Fibroblast of skin of scalp (primary cell): ENCODE measurements at regions not wholly inside any gene's neighbourhood (a gene's known extent, or its start where the extent isn't known, plus 50 kb on each side); places are given as distances from the start of the nearest gene placed in this dataset.
"Not testable (repeated sequence)": the region's sequence is repeated elsewhere in the genome, so short reads cannot be mapped to it uniquely, and the experiment has no call there.

ENCODE experiments used
- DNase-seq: peaks from one replicate; pipeline ENCODE4 v3.0.0-alpha.2; 2013

GRCh38 chr9:78172610-78173009, 63.3 kb upstream of the CEP78 start:
- not testable (repeated sequence) for DNase-seq

- no peak for DNase-seq
These were observed 64.2 kb upstream of the CEP78 start for GRCh38 chr9:78171651-78172050.

- DNase-seq, result no peak
These were observed 66.8 kb upstream of the CEP78 start for GRCh38 chr9:78169125-78169524.

GRCh38 chr9:78167356-78167755, 68.5 kb upstream of the CEP78 start:
- no peak for DNase-seq

- no peak for DNase-seq
These were observed 72.0 kb upstream of the CEP78 start for GRCh38 chr9:78163834-78164233.

GRCh38 chr9:78158286-78158685, 77.6 kb upstream of the CEP78 start:
- DNase-seq, result no peak

- DNase-seq, result no peak
These were observed 84.9 kb upstream of the CEP78 start for GRCh38 chr9:78150983-78151356.

- no peak for DNase-seq
These were observed 85.4 kb upstream of the CEP78 start for GRCh38 chr9:78150312-78150982.

- no peak for DNase-seq
These were observed 86.1 kb upstream of the CEP78 start for GRCh38 chr9:78149702-78150291.

GRCh38 chr9:78146241-78146640, 89.6 kb upstream of the CEP78 start:
- no peak for DNase-seq

GRCh38 chr9:78144663-78145377, 91.1 kb upstream of the CEP78 start:
- no peak for DNase-seq

GRCh38 chr9:78144008-78144381, 91.9 kb upstream of the CEP78 start:
- no peak for DNase-seq

GRCh38 chr9:78143281-78144007, 92.4 kb upstream of the CEP78 start:
- DNase-seq, result no peak

GRCh38 chr9:78142264-78142663, 93.6 kb upstream of the CEP78 start:
- DNase-seq, result not testable (repeated sequence)

- DNase-seq, result no peak
These were observed 102.1 kb upstream of the CEP78 start for GRCh38 chr9:78133751-78134150.

GRCh38 chr9:78132701-78133058, 101.1 kb upstream of the GNAQ start:
- no peak for DNase-seq

GRCh38 chr9:78131969-78132700, 100.5 kb upstream of the GNAQ start:
- peak; percentile 12 for DNase-seq

GRCh38 chr9:78130853-78131252, 99.2 kb upstream of the GNAQ start:
- DNase-seq, result no peak

- DNase-seq, result peak; percentile 65
These were observed 98.4 kb upstream of the GNAQ start for GRCh38 chr9:78130004-78130403.

GRCh38 chr9:78127279-78128225, 95.9 kb upstream of the GNAQ start:
- DNase-seq, result no peak

GRCh38 chr9:78123808-78124207, 92.2 kb upstream of the GNAQ start:
- no peak for DNase-seq

- DNase-seq, result no peak
These were observed 91.0 kb upstream of the GNAQ start for GRCh38 chr9:78122631-78123030.
